ENCODE measurements at regions not wholly inside any gene's neighbourhood (a gene's known extent, or its start where the extent isn't known, plus 50 kb on each side); places are given as distances from the start of the nearest gene placed in this dataset.

DNA sequence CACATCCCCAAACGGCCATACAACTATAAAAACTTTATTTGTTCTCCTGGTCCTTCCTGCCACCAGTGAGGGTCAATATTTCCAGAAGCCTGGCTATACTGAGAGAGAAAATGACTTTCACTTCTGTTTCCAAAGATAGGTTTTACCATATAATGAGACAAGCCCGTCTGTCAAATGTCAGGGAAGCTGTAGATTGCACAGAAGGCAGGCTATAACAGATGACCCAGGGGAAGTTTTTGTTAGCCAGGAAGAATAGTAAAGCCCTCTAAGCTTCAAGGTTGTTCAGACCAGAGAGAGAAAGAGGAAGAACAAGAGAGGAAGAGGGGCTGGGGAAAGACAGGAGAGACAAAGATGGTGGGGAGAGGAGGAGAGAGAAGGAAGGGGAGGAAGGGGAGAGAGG, 217.5 kb downstream of the GBA3 start:
- Histone ChIP-seq H3K9ac (ENCODE audit: extremely low read depth, insufficient read length, low read length) (no peak overlapping the region), H2AK5ac (ENCODE audit: insufficient read length, low read length) (no peak overlapping the region), H3K23me2 (ENCODE audit: insufficient read length, low read depth, low read length, poor library complexity, severe bottlenecking) (no peaks in the 10 kb centered on the region), H3K4me2 (ENCODE audit: insufficient read depth, insufficient read length, low read length) (no peak overlapping the region), H2BK12ac (ENCODE audit: insufficient read length, low read depth, low read length) (no peak overlapping the region), H3K4me1 (ENCODE audit: insufficient read depth, low read length) (no peaks in the 10 kb centered on the region), H3K14ac (ENCODE audit: insufficient read depth, low read length) (no peak overlapping the region), H2BK5ac (ENCODE audit: insufficient read length, low read length) (no peak overlapping the region), H3K23ac (ENCODE audit: insufficient read length, low read depth, low read length) (no peak overlapping the region), H3K56ac (ENCODE audit: insufficient read length, low read depth, low read length) (no peak overlapping the region), H3K79me1 (ENCODE audit: insufficient read depth, low read depth, low read length, poor library complexity, severe bottlenecking) (no peaks in the 10 kb centered on the region), H3T11ph (ENCODE audit: low read length) (no peak overlapping the region), H3K27me3 (ENCODE audit: insufficient read depth, low read length) (no peaks in the 10 kb centered on the region), H3K27ac (ENCODE audit: insufficient read length, low read depth, low read length) (no peak overlapping the region), H2AFZ (ENCODE audit: low read length) (no peak overlapping the region), H4K20me1 (ENCODE audit: control insufficient read depth, insufficient read depth, insufficient read length) (no peaks in the 10 kb centered on the region), H3K4ac (ENCODE audit: low read depth, low read length) (no peak overlapping the region), H2BK20ac (ENCODE audit: low read depth, low read length, poor library complexity, severe bottlenecking) (no peak overlapping the region), H2BK120ac (ENCODE audit: low read depth, low read length, poor library complexity, severe bottlenecking) (no peak overlapping the region), H4K8ac (replicated peaks; ENCODE audit: insufficient read length, low read depth, low read length) (no peak overlapping the region), H3K9me3 (ENCODE audit: control insufficient read depth, low read depth, low read length) (no peaks in the 10 kb centered on the region), H3K79me2 (ENCODE audit: insufficient read depth, low read length) (no peaks in the 10 kb centered on the region), H4K91ac (ENCODE audit: insufficient read length, low read depth, low read length) (no peak overlapping the region), H4K5ac (ENCODE audit: insufficient read length, low read depth, low read length) (no peak overlapping the region), H3K18ac (ENCODE audit: insufficient read length, low read depth, low read length) (no peak overlapping the region), H2BK15ac (ENCODE audit: low read depth, low read length) (no peak overlapping the region)
- H3K9me3 Mint-ChIP-seq = no peaks in the 10 kb centered on the region; a peak in 2 of 5 replicates
- DNase-seq = no peak
- peaks cover 0 to 4% (median 0%) of the 10 kb centered on the region in 3 experiments; a peak in 1 of 7 replicates for H3K36me3 Mint-ChIP-seq (ENCODE audit: insufficient read depth in 1 of 3, low read depth in 3 of 3)
- no peak overlapping the region for H3K4me3 Mint-ChIP-seq
- TF ChIP-seq, protein P1, sequence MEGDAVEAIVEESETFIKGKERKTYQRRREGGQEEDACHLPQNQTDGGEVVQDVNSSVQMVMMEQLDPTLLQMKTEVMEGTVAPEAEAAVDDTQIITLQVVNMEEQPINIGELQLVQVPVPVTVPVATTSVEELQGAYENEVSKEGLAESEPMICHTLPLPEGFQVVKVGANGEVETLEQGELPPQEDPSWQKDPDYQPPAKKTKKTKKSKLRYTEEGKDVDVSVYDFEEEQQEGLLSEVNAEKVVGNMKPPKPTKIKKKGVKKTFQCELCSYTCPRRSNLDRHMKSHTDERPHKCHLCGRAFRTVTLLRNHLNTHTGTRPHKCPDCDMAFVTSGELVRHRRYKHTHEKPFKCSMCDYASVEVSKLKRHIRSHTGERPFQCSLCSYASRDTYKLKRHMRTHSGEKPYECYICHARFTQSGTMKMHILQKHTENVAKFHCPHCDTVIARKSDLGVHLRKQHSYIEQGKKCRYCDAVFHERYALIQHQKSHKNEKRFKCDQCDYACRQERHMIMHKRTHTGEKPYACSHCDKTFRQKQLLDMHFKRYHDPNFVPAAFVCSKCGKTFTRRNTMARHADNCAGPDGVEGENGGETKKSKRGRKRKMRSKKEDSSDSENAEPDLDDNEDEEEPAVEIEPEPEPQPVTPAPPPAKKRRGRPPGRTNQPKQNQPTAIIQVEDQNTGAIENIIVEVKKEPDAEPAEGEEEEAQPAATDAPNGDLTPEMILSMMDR (conservative IDR thresholded peaks at IDR 0.05) = no peak
- no peak overlapping the region for H3K27ac Mint-ChIP-seq
- WGBS (ENCODE audit: extremely low coverage, insufficient read length, low lambda C conversion rate) = no CpG with 5 or more reads among the region's 2 CpGs
- H3K27me3 Mint-ChIP-seq (ENCODE audit: low read depth) = no peaks in the 10 kb centered on the region; the same call in 1 of the 2 replicates
- H3K4me1 Mint-ChIP-seq = peaks cover 10% of the 10 kb centered on the region in 2 experiments
